HG03432 (cell line): ENCODE measurements at regions not wholly inside any gene's neighbourhood (a gene's known extent, or its start where the extent isn't known, plus 50 kb on each side); places are given as distances from the start of the nearest gene placed in this dataset.
"Not testable (repeated sequence)": the region's sequence is repeated elsewhere in the genome, so short reads cannot be mapped to it uniquely, and the experiment has no call there.

Experiments used
- ATAC-seq: cut with Tn5 transposase; IDR thresholded peaks from one replicate; pipeline ENCODE4 v1.9.1; 2021; ENCODE audit warnings: mild to moderate bottlenecking, moderate library complexity; ENCODE audit not compliant: unreplicated experiment

DNA sequence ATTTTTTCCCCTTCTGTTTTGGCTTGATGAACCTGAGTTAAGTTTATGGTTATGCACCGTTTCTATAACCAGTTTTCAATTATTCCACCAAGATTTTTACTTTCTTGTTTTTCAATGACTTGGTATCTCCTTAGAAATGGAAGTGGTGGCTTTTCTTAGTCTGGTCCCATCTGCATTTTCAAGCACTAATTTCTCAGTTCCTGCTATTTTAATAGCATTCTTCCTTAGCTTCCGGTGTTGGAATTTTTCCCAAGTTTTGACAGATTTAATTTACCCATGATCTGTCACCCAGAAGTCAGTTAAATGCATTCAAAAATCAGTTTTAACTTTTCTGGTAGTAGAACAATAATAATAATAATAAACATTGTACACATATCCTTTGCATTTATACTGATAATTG is 184.6 kb upstream of the OLFM3 start:
- ATAC-seq, result no peak

- no peak for ATAC-seq
These were observed 181.8 kb upstream of the OLFM3 start for GRCh38 chr1:102178480-102178879.

GRCh38 chr1:102174259-102174863 is 177.6 kb upstream of the OLFM3 start:
- peak; percentile 93 for ATAC-seq

DNA sequence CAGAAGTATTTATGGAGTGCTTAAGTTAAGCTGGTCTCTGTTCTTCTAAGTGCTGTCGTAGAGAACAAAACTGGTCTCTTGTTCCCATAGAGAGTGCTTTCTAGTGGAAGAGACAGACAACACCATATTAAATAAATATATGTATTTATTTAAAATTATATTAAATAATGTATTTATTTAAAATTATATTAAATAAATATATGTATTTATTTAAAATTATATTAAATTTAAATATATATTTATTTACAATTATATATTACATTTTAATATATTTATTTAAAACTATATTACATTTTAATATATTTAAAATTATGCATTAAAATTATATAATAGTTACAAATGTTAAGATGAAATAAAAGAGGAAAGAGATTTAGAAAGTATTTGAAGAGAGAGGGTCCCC is 175.5 kb upstream of the OLFM3 start:
- no peak for ATAC-seq

DNA sequence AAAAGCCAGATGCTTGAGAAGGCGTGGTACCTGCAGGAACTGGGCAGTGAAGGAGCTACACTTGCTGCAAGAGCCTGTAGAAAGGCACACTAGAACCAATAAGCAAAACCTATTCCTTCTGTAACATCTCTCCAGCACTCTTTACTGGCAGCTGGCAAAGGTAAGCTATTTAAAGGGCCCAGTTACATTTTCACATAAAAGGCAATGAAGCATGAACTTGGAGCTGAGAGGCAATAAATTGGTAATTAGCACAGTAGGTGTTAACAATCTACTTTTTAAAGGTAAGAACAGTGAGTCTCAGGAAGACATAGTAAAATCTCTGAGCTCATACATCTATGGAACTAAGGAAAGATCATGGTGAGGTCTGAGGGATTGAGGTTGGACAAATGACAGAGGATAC is 167.1 kb upstream of the OLFM3 start:
- no peak for ATAC-seq

- ATAC-seq, result no peak
These were observed 154.5 kb upstream of the OLFM3 start for GRCh38 chr1:102151242-102151641.

GRCh38 chr1:102120910-102121309 is 124.2 kb upstream of the OLFM3 start:
- ATAC-seq, result no peak

GRCh38 chr1:102118150-102118549 is 121.4 kb upstream of the OLFM3 start:
- ATAC-seq, result no peak

- ATAC-seq, result no peak
These were observed 113.9 kb upstream of the OLFM3 start for GRCh38 chr1:102110586-102110985.

GRCh38 chr1:102109493-102109892 is 112.8 kb upstream of the OLFM3 start:
- not testable (repeated sequence) for ATAC-seq

DNA sequence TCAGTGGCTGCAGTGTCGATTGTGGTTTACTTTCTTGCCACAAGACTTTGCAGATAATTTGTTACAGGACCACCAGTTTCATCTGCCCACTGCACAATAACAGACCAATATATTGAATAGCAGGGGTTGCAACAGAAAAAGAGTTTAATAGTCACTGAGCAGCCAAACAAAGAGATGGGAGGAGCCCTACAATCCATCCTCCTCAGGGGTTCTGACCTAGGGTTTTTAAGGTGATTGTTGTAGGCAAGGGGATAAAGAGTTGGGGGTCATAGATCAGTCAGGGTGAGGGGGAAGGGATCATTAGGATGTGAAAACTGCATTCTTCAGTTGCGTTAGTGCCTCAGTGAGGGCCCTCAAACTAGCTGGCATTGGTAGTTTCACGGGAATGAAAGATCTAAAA is 110.7 kb upstream of the OLFM3 start:
- no peak for ATAC-seq

DNA sequence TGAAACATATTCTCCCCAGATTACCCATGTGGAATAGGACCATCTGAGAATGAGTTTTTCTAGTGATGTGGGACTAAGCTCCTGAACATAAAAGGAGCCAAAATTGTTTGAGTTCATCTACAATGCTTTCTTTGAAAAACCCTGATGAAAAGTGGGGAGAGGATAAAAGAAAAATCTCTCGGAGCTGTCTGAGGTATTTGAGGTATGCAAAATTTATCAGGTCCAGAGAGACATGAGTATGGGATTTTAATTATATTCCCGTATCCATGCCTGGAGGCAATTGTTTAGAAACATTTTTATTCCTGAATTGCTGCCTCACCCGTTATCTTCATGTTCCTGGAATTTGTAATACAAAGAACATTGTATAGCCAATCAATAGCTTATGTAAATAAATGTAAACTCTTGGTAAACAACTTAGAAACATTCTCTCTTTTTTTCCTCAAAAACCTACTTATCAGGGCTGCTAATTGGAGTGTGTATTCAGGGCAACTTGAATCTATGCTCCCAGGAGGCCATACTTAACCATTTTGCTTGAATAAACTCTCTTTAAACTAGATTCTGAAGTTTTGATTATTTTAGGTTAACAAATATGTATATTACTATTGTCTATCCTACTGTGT is 109.3 kb upstream of the OLFM3 start:
- ATAC-seq, result no peak

- ATAC-seq, result no peak
These were observed 106.9 kb upstream of the OLFM3 start for GRCh38 chr1:102103646-102104045.

GRCh38 chr1:102102276-102102780 is 105.6 kb upstream of the OLFM3 start:
- no peak for ATAC-seq

DNA sequence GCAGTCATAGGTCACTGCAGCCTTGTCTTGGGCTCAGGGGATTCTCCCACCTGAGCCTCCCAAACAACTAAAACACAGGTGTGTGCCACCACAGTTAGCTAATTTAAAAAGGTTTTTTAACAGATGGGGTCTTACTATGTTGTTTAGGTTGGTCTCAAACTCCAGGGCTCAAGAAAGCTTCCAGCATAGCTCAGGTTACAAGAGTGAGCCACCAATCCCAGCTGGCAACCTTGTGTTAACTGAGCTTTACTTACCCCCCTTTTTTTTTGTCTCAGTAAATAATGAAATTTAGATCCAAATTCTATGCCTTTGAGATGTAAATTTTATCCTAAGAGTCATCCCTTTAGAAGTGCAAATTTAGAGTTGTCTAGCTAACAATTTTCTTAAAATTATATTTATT is 103.9 kb upstream of the OLFM3 start:
- no peak for ATAC-seq

GRCh38 chr1:102099916-102100315 is 103.2 kb upstream of the OLFM3 start:
- ATAC-seq, result no peak

- ATAC-seq, result no peak
These were observed 101.8 kb upstream of the OLFM3 start for GRCh38 chr1:102098536-102098935.

DNA sequence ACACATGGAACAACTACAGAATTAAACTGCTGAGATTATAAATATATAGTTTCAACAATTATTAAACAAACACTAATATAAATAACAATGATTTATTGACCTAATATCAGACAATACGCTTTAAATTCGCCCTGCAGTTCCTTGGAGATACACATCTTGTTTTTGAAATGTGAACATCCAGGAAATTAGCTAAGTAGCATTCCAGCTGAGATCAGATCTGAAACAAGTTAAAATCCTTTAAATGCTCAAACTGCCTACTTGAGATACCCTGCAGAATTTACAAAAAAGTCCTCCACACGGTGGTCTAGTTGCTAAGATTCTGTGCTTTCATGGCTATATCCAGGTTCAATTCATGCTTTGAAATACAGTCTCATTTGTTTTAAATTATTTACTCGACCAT is 101.4 kb upstream of the OLFM3 start:
- ATAC-seq, result no peak

- ATAC-seq, result no peak
These were observed 100.7 kb upstream of the OLFM3 start for GRCh38 chr1:102097451-102097850.

DNA sequence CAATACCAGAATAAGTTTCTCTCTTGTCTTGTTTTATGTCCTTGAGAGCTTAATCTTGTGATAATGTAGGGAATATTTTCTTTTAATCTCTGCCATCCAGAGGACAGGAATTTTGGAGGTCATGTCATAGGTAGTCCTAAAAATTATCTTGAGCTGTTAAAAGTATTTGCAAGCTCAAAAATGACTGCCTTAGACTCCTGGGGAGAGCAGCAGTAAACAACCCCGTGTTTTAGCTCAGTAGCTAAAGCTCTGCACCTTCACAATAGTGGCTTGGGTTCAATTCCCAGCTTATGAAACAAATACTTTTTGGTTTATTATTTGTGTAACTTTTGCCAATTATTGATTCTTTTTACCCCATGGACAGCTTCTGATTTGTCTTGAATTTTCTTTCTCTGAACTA is 99.4 kb upstream of the OLFM3 start:
- ATAC-seq, result no peak

GRCh38 chr1:102089791-102090190 is 93.1 kb upstream of the OLFM3 start:
- ATAC-seq, result no peak

GRCh38 chr1:102085896-102086295 is 89.2 kb upstream of the OLFM3 start:
- ATAC-seq, result no peak
